HG02678 (cell line): ENCODE measurements at regions not wholly inside any gene's neighbourhood (a gene's known extent, or its start where the extent isn't known, plus 50 kb on each side); places are given as distances from the start of the nearest gene placed in this dataset.
"Not testable (repeated sequence)": the region's sequence is repeated elsewhere in the genome, so short reads cannot be mapped to it uniquely, and the experiment has no call there.

Experiments used
- ATAC-seq: cut with Tn5 transposase; IDR thresholded peaks from one replicate; pipeline ENCODE4 v1.9.1; 2021; ENCODE audit warnings: mild to moderate bottlenecking, moderate library complexity; ENCODE audit not compliant: unreplicated experiment

DNA sequence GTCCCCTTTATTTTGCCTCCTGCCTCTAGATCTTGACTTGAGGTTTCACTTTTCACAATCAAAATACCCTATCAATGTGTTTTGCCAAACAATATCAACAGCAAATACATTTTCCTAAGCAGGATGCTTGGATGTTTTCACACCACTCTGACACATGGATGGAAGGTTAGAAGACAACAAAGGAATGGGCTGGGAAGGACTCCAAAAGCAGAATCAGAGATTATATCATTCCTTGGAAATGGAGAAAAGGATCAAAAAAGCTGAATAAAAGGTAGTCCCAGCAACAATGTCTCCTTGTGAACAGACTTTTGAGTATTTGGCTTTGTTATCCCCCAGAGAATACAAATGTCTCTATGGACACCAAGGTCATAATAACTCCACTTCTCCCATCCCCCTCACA, 170.8 kb downstream of the ETAA1 start:
- ATAC-seq, result no peak

GRCh38 chr2:67570611-67571010, 173.5 kb downstream of the ETAA1 start:
- no peak for ATAC-seq

GRCh38 chr2:67571785-67572718, 174.9 kb downstream of the ETAA1 start:
- ATAC-seq, result no peak

DNA sequence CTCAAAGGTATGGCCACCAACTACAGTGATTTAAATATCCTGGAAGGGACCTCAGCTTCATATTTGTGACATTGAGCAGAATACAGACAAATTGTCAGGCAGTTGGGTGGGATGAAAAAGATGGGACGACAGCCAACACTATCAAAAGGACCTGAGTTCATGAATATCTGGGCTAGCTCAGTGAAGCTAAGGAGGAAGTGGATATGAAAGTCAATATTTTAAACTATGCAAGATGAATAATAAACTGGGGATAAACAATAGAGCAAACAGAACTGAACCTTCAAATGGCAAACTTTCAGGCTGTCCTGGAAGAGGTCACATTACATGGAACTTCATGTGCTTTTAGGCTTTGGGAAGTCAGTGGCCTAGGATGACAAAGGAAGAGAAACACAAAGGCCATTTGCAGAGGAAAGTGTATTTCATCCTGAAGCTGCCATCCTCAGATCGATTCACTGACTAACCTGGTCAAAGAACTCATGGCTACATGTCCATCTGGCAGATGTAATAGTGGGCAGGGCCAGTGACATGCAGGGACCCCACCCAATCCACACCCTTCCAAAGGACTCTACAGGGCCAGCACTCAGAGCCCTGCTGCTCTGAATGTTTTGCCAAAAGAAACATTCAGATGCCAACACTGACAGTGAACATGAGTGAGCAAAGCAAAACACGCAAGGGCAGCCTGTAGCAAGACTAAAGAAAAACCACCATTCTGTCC, 175.7 kb downstream of the ETAA1 start:
- no peak for ATAC-seq

- ATAC-seq, result no peak
Measured at GRCh38 chr2:67574230-67574629, 177.1 kb downstream of the ETAA1 start.

GRCh38 chr2:67576226-67576625, 179.1 kb downstream of the ETAA1 start:
- ATAC-seq, result no peak

DNA sequence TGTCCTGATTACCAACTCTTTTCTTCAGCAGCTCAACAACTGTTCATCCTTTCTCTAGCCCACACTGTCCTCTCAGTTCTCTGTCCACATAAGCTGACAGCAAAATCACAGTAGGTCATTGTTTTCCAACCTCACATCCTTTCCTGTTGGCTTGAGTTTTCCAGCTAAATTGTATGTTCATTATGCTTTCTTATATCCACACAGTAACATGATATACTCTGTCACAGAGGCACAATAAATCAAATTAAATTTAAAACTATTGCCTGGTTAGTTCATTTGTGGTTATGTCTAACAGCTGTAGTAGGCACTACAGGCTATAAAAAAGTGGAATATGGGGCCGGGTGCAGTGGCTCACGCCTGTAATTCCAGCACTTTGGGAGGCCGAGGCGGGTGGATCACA, 179.9 kb downstream of the ETAA1 start:
- ATAC-seq, result no peak

- no peak for ATAC-seq
Measured at GRCh38 chr2:67579216-67579615, 182.1 kb downstream of the ETAA1 start.

DNA sequence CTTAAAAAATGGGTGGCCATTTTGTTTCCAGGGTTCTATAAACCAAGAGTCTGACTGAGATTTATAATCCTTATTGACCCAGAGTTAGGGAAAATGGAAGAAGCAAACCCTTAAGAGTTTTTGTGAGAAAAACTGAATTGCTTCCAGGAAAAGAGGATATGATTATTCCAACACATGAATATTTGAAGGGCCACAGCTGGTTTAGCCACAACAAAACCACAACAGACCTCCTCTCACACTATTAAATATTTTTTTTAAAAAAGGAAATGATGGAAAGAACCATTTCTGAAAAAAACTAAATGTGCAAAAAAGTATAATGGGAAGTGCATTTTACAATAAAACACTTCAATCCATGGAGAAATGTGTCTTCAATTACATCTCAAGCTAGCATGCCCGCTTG, 182.7 kb downstream of the ETAA1 start:
- ATAC-seq, result no peak

DNA sequence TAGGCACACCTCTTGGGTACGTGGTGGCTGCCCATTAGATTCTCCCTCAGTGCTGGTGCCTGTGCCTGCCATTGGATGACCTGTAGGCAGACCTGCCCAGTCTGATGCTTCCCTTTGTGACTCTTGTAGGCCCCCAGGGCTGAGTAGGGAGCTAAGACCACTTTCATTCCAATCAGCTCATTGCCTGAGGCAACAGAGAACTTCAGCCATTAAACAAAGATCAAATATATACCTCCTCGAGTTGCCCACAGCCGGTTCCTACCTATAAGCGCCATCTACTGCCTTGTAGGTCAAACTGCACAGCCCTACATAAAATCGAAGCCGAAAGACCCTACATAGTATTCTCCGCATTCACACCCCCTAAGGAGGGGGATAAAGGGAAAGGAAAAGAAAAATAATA, 184.6 kb downstream of the ETAA1 start:
- no peak for ATAC-seq

GRCh38 chr2:67583185-67583584, 186.1 kb downstream of the ETAA1 start:
- ATAC-seq, result no peak

- ATAC-seq, result no peak
Measured at GRCh38 chr2:67585400-67585799, 188.3 kb downstream of the ETAA1 start.

- ATAC-seq, result not testable (repeated sequence)
Measured at GRCh38 chr2:67589121-67589520, 192.0 kb downstream of the ETAA1 start.

- ATAC-seq, result not testable (repeated sequence)
Measured at GRCh38 chr2:67594522-67594921, 197.4 kb downstream of the ETAA1 start.

GRCh38 chr2:67596871-67597270, 199.7 kb downstream of the ETAA1 start:
- no peak for ATAC-seq

GRCh38 chr2:67599561-67599960, 202.4 kb downstream of the ETAA1 start:
- ATAC-seq, result no peak

DNA sequence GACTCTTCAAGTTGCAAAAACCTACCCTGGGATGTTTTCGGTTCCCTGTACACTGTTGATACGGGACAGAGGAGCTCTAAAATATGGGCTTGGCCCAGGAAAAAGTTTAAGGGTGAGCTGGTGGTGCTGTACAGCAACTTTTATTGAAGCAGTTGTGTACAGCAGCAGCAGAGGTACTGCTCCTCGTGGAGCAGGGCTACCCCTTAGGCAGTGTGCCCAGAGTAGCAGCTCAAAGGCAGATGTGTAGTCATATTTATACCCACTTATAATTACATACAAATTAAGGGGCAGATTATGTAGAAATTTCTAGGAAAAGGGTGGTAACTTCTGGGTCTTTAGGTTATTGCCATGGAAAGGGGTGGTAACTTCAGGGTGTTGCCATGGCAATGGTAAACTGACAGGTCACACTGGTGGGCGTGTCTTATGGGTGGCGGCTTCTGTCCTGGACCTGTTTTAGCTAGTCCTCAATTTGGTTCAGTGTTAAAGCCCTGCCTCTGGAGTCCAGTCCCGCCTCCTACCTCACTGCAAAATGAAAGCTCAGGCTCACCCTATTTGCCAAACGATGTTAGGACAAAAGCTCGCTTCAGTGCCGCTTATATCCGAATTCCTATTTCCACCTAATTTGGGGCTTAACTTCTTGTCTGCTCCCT, 203.2 kb downstream of the ETAA1 start:
- ATAC-seq, result no peak

GRCh38 chr2:67600946-67601345, 203.8 kb downstream of the ETAA1 start:
- no peak for ATAC-seq

- ATAC-seq, result no peak
Measured at GRCh38 chr2:67604360-67604759, 207.2 kb downstream of the ETAA1 start.

- no peak for ATAC-seq
Measured at GRCh38 chr2:67612576-67613042, 215.5 kb downstream of the ETAA1 start.

GRCh38 chr2:67613227-67613626, 216.1 kb downstream of the ETAA1 start:
- no peak for ATAC-seq
